WI38 (cell line): ENCODE measurements at regions not wholly inside any gene's neighbourhood (a gene's known extent, or its start where the extent isn't known, plus 50 kb on each side); places are given as distances from the start of the nearest gene placed in this dataset.

Experiments used
- H3K4me3 ChIP-seq: 2 replicates; pipeline ENCODE4 v1.5.1; 2011; ENCODE audit warnings: low read depth, mild to moderate bottlenecking, control low read depth, low read length
- CTCF ChIP-seq: IDR thresholded peaks from 2 replicates; pipeline ENCODE4 v1.5.1; 2012; ENCODE audit warnings: low read depth, mild to moderate bottlenecking, control low read depth, low read length

GRCh38 chr12:65694130-65694529, 130.2 kb upstream of the HMGA2 start:
- no peak for TF ChIP-seq CTCF
- no peak overlapping the region for H3K4me3 ChIP-seq

DNA sequence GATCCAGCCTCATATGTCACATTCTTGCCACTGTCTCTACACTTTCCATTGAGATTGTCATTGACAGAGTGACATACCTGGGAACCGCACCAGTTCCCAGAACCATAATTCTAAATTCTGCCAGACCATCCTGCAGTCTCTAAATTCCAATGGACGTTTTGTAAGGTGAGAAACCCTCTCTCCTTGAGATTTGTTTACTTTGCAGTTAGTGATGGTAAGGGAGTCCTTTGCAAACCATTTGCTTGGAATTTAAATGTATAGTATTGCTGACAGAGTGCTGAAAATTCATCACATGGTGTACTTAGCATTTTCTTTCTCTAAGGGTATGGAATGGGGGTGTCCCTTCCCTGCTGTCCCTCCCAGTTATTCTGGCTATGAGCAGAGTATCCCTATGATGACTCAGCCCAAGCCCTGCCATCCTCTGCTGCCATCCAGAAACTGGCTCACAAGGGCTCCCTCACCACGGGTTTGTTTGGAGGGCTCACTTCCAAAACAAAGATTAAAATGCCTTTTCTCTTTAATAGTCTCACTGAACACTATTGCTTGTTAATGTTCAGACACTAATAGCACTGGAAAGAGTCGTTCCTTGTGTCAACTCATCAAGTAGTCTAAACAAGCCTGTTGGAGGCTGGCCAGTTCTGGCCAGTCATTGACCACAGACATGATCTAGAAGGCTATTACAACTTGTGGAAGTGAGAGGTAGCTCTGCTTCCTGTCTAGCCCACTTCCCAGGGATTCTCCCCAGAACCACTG, 129.0 kb upstream of the HMGA2 start:
- no peak overlapping the region for H3K4me3 ChIP-seq
- TF ChIP-seq CTCF: no peak

- no peak for TF ChIP-seq CTCF
- H3K4me3 ChIP-seq: no peak overlapping the region
Observed at GRCh38 chr12:65696227-65696626, 128.1 kb upstream of the HMGA2 start.

- TF ChIP-seq CTCF: peak; percentile 16; the same call in 1 of the 2 replicates
- H3K4me3 ChIP-seq: no peak overlapping the region
Observed at GRCh38 chr12:65699251-65699650, 125.0 kb upstream of the HMGA2 start.

DNA sequence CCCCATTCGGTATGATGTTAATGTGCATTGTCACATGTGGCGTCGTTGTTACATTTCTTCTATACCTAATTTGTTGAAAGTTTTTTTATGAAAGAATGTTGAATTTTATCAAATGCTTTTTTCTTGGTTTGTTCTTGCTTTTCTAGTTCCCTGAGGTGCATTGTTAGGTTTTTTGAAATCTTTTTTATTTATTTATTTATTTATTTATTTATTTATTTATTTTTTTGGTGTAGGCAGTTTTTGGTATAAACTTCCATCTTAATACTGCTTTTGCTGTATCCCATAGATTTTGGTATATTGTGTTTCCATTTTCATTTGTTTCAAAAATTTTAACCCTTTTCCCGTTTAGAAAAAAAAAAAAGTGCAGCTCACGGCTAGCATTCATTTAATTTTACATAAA, 121.1 kb upstream of the HMGA2 start:
- H3K4me3 ChIP-seq: no peak overlapping the region
- no peak for TF ChIP-seq CTCF

DNA sequence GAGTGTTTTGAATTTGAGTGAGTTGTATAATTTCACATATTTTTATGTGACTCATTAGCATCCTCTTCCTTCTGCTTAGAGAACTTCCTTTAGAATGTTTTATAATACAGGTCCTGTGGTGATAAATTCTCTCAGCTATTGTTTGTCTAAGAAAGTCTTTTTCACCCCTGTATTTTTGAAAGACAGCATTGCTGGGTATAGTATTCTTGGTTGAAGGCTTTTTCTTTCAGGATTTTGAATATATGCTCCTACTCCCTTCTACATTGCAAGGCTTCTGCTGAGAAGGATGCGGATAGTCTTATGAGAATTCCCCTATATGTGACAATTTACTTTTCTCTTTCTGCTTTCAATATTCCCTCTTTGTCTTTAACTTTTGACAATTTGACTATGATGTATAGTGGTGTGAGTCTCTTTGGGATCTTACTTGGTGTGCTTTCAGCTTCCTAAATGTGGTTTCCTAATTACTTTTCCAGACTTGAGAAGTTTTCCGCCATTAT, 118.9 kb upstream of the HMGA2 start:
- TF ChIP-seq CTCF: no peak

GRCh38 chr12:65707051-65707450, 117.2 kb upstream of the HMGA2 start:
- H3K4me3 ChIP-seq: no peak overlapping the region
- TF ChIP-seq CTCF: no peak

More for the DNA sequence above, 118.9 kb upstream of the HMGA2 start:
- no peak overlapping the region for H3K4me3 ChIP-seq
